GM18867 (cell line): ENCODE measurements at regions not wholly inside any gene's neighbourhood (a gene's known extent, or its start where the extent isn't known, plus 50 kb on each side); places are given as distances from the start of the nearest gene placed in this dataset.
"Not testable (repeated sequence)": the region's sequence is repeated elsewhere in the genome, so short reads cannot be mapped to it uniquely, and the experiment has no call there.

Experiments used
- ATAC-seq: cut with Tn5 transposase; IDR thresholded peaks from one replicate; pipeline ENCODE4 v1.9.1; 2021; ENCODE audit warnings: mild to moderate bottlenecking, moderate library complexity; ENCODE audit not compliant: unreplicated experiment

DNA sequence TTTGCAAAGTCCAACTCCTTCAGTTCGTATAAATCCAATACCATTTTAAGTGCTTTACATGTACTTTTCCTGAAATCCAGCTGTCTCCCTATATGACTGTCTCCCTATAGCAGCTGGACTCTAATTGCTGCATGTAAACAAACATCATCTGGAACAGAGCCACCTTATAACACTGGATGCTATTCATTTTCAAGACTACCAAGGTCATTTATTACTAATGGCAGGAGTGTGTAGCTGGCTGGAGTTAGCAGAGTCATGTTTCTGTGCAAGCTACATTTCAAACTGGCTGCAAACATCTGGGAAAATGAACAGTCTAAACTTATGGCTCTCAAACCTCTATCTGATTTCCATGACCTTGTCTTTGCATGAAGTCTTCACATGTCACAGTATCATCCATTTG lies 575.2 kb downstream of the PIK3C3 start:
- no peak for ATAC-seq

DNA sequence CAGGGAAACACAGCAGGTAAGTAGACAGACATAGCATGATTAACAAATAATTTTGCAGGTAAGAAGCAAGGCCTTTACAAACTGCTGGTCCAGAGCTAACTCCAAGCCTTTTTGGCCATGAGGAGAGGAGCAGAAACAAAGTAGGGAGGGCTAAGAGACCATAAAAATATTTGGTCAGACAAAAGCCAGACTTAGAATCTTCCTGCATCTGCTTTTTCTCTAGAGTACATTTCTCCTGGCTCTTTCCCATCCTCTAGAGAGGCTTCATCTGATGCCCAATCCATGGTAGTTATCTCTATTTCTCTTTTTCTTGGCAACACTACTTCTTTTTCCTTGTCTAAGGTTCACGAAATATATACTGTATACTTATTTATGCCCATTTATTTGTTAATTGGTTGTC lies 577.1 kb downstream of the PIK3C3 start:
- no peak for ATAC-seq

DNA sequence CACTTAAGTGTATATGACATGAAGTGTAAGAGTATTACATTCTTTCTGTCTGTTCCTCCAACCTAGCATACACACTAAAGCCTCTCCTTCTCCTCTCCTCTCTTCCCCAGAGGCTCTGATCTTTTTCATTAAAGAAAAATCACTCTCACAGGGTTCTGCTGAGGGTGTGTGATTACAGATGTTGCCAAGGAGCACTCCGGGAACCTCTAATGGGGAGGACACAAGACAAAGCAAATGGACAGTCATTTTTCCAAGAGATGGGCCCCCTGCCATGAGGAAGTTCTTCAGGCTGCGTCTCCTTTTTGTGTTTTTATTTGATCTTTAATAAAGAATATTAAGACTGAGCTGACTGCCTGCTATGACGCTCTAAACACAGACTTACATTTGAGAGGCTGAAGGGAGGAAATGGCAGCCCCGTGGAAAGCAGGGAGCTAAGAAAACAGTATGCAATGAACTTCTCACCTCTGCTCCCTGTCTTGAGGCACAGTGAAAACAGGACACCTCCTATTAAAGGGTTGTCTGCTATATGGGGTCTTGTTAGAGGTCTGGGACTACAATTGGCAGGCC lies 578.1 kb downstream of the PIK3C3 start:
- ATAC-seq = no peak

- no peak for ATAC-seq
Measured at GRCh38 chr18:42533616-42534015, 578.6 kb downstream of the PIK3C3 start.

- no peak for ATAC-seq
Measured at GRCh38 chr18:42534313-42534712, 579.3 kb downstream of the PIK3C3 start.

- ATAC-seq = no peak
Measured at GRCh38 chr18:42536442-42536841, 579.0 kb downstream of the RIT2 start.

- ATAC-seq = no peak
Measured at GRCh38 chr18:42537291-42537690, 578.2 kb downstream of the RIT2 start.

DNA sequence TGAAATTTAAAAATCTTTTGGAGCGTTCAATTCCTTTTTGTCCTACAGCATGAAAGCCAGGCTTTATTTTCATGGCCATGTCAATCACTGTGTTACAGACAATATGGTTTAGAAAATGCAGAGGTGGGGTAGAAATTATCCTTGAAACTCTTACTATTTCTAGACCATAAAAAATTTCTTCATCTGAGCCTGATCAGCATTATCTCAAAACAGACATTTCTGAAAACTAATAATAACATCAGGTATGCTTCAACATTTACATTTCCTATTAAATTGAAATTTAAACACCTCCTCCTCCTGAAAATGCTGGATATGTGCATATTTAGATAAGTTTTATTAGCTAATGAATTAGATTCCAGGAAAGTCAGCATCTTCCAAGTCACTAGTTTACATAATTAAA lies 570.6 kb downstream of the RIT2 start:
- ATAC-seq = no peak

GRCh38 chr18:42545825-42546224 lies 569.7 kb downstream of the RIT2 start:
- no peak for ATAC-seq

- no peak for ATAC-seq
Measured at GRCh38 chr18:42548493-42548892, 567.0 kb downstream of the RIT2 start.

DNA sequence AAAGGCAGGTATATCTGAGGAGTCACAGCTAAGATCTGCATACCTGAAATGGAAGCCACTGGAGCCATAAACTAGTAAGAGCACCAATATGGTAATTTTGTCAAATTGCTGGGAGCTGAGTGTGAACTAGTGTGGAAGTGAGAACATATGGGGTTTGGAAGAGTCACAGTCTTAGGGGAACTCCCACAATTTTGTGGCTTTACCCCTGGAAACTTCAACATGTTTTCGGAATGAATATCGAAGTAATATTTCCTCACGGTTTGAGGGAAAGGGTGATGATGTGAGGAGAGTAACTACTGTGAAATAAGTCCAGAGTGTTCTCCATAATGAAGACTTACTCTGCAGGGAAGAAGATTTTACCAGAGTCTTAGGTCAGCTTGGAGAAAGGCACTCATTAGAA lies 565.9 kb downstream of the RIT2 start:
- ATAC-seq = no peak

- not testable (repeated sequence) for ATAC-seq
Measured at GRCh38 chr18:42552559-42552958, 562.9 kb downstream of the RIT2 start.

- ATAC-seq = no peak
Measured at GRCh38 chr18:42559069-42559690, 556.3 kb downstream of the RIT2 start.

DNA sequence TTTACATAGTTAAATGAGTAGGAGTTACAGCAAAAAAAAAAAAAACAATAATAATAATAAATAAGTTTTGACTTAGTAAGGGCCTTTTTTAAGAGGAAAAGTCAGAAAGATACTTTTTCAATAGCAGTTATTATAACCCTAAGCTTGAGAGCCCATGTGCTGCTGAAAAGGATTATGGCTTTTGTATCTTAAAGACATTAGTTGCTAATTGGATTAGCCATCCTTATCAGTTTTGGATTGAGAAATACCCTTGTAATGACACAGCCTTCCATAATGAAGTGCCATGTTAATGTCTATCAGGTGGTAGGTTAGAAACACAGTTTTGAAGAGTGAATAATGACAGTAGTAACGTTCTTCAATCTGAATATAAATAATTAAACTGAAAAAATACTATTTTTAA lies 554.0 kb downstream of the RIT2 start:
- no peak for ATAC-seq

DNA sequence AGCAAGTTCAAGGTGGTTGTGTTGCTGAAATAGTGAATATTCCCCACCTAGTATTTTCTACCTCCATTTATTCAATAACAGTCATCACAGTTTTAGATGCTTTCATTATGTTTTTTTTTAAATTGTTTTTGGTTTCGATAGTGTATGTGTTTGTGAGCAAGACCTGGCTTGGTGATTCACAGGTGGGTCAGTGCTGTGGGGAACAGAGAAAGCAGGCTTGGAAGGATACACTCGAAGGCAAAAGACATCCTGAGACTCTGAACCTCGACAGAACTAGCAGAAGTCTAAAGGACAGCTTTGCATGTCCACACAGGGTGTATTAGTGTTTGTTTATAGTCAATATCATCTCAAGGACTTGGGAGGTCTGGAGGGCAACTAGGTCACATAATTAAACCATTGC lies 551.5 kb downstream of the RIT2 start:
- no peak for ATAC-seq

- no peak for ATAC-seq
Measured at GRCh38 chr18:42564761-42565160, 550.7 kb downstream of the RIT2 start.

- ATAC-seq = no peak
Measured at GRCh38 chr18:42568773-42569172, 546.7 kb downstream of the RIT2 start.

DNA sequence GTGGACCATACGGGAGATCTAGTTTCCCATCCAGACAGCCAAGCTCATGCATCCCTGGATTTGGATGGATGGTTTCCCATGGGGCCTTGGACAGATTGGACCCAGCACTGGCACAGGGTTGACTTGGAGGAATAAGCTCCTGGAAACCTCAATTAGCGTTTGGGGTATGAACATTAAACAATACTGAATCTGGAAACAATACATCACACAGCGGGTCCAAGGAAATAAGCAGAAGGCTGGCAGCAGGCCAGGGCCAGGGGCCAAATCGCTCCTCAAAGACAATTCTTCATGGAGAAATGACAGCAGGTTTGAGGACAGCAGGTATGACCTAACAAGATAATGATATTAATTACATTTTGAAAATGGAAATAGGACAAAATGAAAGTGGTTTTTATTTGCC lies 540.6 kb downstream of the RIT2 start:
- no peak for ATAC-seq

DNA sequence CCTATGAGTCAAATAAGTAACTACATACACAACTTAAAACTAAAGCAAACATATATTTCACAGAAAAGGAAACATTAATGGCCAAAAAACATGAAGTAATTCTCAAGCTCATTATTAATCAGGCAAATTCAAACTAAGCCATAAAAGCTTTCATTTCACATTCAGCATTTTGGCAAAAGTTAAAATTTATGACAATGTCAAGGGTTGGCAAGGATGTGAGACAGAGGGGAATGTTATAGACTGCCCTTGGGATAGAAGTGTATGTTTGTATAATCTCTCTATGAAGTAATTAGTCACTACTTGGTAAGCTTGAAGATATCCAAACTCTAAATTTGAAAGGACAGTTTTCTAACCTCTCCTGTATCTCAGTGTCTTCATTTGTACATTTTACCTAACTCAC lies 539.4 kb downstream of the RIT2 start:
- ATAC-seq = no peak

DNA sequence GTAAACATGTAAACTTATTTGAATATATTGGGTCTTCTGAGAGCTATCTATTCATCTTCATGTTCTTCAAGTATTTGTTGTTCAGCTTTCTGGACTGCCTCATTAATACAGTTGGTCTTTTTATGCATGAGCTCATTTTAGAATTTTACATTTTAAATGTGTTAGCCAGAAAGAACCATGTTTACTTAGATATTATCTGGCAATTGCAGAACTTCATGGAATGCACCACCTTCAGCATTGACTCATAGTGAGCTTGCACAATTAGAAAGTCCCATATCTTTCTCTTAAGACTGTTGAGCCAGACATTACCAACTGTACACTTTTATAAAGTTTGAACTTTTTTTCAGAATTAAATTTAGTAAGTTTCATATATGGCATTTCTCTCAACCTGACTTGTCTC lies 536.7 kb downstream of the RIT2 start:
- no peak for ATAC-seq

GRCh38 chr18:42582266-42582665 lies 533.2 kb downstream of the RIT2 start:
- ATAC-seq = no peak

GRCh38 chr18:42583283-42583731 lies 532.2 kb downstream of the RIT2 start:
- no peak for ATAC-seq

GRCh38 chr18:42586601-42587000 lies 528.9 kb downstream of the RIT2 start:
- no peak for ATAC-seq
